Ascending aorta (tissue), 2 donors: ENCODE measurements at regions not wholly inside any gene's neighbourhood (a gene's known extent, or its start where the extent isn't known, plus 50 kb on each side); places are given as distances from the start of the nearest gene placed in this dataset.

Experiments used
- DNase-seq, 2 donors: peaks; one replicate each; pipeline ENCODE4 v3.0.0-alpha.2; 2019; ENCODE audit warnings: low spot score in 2 of 2
- H3K27ac ChIP-seq, 2 donors: fragments of 200-600 bp; sonication (generic); one replicate each; pipeline ENCODE4 v1.5.1; 2016 to 2017; ENCODE audit warnings: mild to moderate bottlenecking in 1 of 2
- H3K27me3 ChIP-seq: fragments of 200-600 bp; sonication (generic); one replicate; pipeline ENCODE4 v1.5.1; 2017
- H3K36me3 ChIP-seq, 2 donors: fragments of 200-600 bp; sonication (generic); one replicate each; pipeline ENCODE4 v1.5.1; 2016
- H3K4me1 ChIP-seq, 2 donors: fragments of 200-600 bp; sonication (generic); one replicate each; pipeline ENCODE4 v1.5.1; 2016 to 2017; ENCODE audit warnings: mild to moderate bottlenecking in 1 of 2
- H3K4me3 ChIP-seq, 2 donors: fragments of 200-600 bp; sonication (generic); one replicate each; pipeline ENCODE4 v1.5.1; 2016 to 2017; ENCODE audit warnings: mild to moderate bottlenecking in 1 of 2
- H3K9me3 ChIP-seq, 2 donors: fragments of 200-600 bp; sonication (generic); one replicate each; pipeline ENCODE4 v1.5.1; 2016
- CTCF ChIP-seq, 3 experiments: fragments of 200-600 bp in 2 of 3; fragments of 450-650 bp in 1 of 3; sonication (generic) in 2 of 3; IDR thresholded peaks; one replicate each; pipeline ENCODE4 v1.5.1; 2016 to 2019; ENCODE audit warnings: antibody characterized with exemption in 3 of 3, mild to moderate bottlenecking in 1 of 3, moderate library complexity in 1 of 3
- intact Hi-C: fragments of 100-400 bp; cut with DNase I; formaldehyde crosslinking; loops from one replicate; pipeline ENCODE4 v1.15.1; 2023

- no peak for DNase-seq
Observed at GRCh38 chr12:13270817-13271216, 74.3 kb downstream of the EMP1 start.

More at GRCh38 chr12:13270817-13271216, 74.3 kb downstream of the EMP1 start:
- Histone ChIP-seq H3K4me1 (no peaks in the 10 kb centered on the region), H3K9me3 (no peaks in the 10 kb centered on the region), H3K27me3 (no peaks in the 10 kb centered on the region), H3K27ac (no peak overlapping the region), H3K36me3 (no peaks in the 10 kb centered on the region), H3K4me3 (no peak overlapping the region)
- intact Hi-C loops: loop anchor here (10.0 kb wide), 1 partner anchor 894 kb away; no protein-coding TSS in a partner anchor
- TF ChIP-seq CTCF (IDR thresholded peaks at IDR 0.05): no peak
